Transverse colon (tissue), 3 donors: ENCODE measurements at regions not wholly inside any gene's neighbourhood (a gene's known extent, or its start where the extent isn't known, plus 50 kb on each side); places are given as distances from the start of the nearest gene placed in this dataset.

Experiments used
- EP300 ChIP-seq: sonication (generic); formaldehyde crosslinking; IDR thresholded peaks from one replicate; pipeline ENCODE4 v1.6.1; 2017; ENCODE audit warnings: antibody characterized with exemption, low read depth
- POLR2A ChIP-seq: fragments of 450-650 bp; IDR thresholded peaks from one replicate; pipeline ENCODE4 v1.6.1; 2016; ENCODE audit warnings: antibody characterized with exemption, mild to moderate bottlenecking, moderate library complexity
- TF ChIP-seq, protein P1 (sequence below), 5 experiments: fragments of 200-600 bp in 3 of 5; fragments of 450-650 bp in 2 of 5; sonication (generic) in 3 of 5; IDR thresholded peaks; 1 replicate in 2 of 5; 2 replicates in 3 of 5; pipeline ENCODE4 v1.5.1; 2016 to 2017; ENCODE audit warnings: antibody characterized with exemption in 5 of 5, inconsistent platforms in 3 of 5, mild to moderate bottlenecking in 2 of 5, moderate library complexity in 1 of 5

DNA sequence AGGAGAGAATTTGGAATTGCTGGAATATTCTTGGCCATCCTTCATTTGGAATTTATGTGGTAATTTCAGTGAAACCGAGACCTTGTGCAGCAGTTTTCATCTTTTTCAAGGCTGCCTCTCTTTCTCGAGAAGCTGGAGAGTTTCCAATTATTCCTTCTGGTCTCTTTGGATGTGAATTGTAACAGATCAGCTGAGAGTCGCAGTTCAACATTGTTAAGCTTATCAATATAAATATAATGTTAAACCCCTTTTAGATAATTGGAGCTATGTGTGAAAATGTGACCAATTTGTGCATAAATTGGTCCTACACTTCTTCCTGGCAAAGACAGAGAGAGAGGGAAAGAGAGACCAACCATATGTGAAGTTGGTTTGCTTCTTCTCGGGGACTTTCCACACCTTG, 425.6 kb downstream of the TSHZ3 start:
- TF ChIP-seq, protein P1, sequence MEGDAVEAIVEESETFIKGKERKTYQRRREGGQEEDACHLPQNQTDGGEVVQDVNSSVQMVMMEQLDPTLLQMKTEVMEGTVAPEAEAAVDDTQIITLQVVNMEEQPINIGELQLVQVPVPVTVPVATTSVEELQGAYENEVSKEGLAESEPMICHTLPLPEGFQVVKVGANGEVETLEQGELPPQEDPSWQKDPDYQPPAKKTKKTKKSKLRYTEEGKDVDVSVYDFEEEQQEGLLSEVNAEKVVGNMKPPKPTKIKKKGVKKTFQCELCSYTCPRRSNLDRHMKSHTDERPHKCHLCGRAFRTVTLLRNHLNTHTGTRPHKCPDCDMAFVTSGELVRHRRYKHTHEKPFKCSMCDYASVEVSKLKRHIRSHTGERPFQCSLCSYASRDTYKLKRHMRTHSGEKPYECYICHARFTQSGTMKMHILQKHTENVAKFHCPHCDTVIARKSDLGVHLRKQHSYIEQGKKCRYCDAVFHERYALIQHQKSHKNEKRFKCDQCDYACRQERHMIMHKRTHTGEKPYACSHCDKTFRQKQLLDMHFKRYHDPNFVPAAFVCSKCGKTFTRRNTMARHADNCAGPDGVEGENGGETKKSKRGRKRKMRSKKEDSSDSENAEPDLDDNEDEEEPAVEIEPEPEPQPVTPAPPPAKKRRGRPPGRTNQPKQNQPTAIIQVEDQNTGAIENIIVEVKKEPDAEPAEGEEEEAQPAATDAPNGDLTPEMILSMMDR (IDR thresholded peaks at IDR 0.05) = no peak
- no peak for TF ChIP-seq POLR2A
- TF ChIP-seq EP300 = no peak
